ENCODE measurements at regions not wholly inside any gene's neighbourhood (a gene's known extent, or its start where the extent isn't known, plus 50 kb on each side); places are given as distances from the start of the nearest gene placed in this dataset.

DNA sequence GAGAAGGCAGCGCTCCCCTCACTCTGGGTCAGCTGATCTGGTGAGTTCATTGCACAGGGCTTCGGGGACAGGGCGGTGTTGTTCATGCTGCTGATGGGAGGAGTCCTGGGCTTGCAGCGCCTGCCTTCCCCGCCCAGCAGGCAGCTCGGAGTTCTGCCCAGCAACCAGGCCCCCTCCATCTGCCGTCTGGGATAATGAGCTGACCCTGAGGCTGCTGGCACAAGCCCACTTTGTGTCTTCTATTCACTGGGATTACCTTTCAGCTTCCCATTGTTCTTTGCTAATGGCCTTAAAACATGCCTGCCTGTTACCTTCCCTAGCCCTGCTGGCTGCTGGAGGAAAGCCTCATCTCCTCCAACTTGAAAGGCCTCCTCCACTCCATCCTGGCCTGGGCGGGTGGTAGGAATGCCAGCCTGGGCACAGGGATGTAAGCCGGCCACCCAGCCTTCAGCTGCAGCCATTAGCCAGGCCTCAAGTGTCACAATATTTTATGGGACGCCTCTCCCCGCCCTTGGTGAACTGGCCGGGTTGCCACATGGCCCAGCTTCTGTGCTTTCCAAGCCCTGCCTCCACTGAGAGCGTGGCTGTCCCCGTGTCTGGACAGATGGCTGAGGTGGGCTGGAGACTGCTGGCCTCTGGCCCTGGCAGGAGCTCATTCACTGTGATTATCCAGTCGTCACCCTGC, 70.4 kb downstream of the GADD45G start:
- no peak for TF ChIP-seq ZNF274 (IDR thresholded peaks at IDR 0.05; ENCODE audit: insufficient read depth, insufficient read length)
- no peak for TF ChIP-seq MYC (IDR thresholded peaks at IDR 0.05; ENCODE audit: insufficient read depth, insufficient read length, insufficient replicate concordance, low read length, severe bottlenecking)
- no peak for TF ChIP-seq SMC3 (IDR thresholded peaks at IDR 0.05; ENCODE audit: borderline replicate concordance, low read length)
- no peak for TF ChIP-seq POLR2AphosphoS5 (IDR thresholded peaks at IDR 0.05; ENCODE audit: low read length)
- TF ChIP-seq, protein P1, sequence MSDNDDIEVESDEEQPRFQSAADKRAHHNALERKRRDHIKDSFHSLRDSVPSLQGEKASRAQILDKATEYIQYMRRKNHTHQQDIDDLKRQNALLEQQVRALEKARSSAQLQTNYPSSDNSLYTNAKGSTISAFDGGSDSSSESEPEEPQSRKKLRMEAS (IDR thresholded peaks at IDR 0.05; ENCODE audit: low read depth, low read length) = no peak
- TF ChIP-seq, protein P2, sequence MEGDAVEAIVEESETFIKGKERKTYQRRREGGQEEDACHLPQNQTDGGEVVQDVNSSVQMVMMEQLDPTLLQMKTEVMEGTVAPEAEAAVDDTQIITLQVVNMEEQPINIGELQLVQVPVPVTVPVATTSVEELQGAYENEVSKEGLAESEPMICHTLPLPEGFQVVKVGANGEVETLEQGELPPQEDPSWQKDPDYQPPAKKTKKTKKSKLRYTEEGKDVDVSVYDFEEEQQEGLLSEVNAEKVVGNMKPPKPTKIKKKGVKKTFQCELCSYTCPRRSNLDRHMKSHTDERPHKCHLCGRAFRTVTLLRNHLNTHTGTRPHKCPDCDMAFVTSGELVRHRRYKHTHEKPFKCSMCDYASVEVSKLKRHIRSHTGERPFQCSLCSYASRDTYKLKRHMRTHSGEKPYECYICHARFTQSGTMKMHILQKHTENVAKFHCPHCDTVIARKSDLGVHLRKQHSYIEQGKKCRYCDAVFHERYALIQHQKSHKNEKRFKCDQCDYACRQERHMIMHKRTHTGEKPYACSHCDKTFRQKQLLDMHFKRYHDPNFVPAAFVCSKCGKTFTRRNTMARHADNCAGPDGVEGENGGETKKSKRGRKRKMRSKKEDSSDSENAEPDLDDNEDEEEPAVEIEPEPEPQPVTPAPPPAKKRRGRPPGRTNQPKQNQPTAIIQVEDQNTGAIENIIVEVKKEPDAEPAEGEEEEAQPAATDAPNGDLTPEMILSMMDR (IDR thresholded peaks at IDR 0.05 in 2 of 3, conservative IDR thresholded peaks at IDR 0.05 in 1 of 3; ENCODE audit: control insufficient read depth in 2 of 3, extremely low read depth in 1 of 3, insufficient read depth in 1 of 3, low read depth in 3 of 3, low read length in 3 of 3) = no peak
- TF ChIP-seq ELK1 (IDR thresholded peaks at IDR 0.05; ENCODE audit: low read depth, low read length) = no peak
- TF ChIP-seq REST (IDR thresholded peaks at IDR 0.05; ENCODE audit: low read depth, low read length) = no peak
- TF ChIP-seq EZH2 (IDR thresholded peaks at IDR 0.05; ENCODE audit: borderline replicate concordance, control insufficient read depth, low read depth, low read length) = no peak
- TF ChIP-seq, protein P3, sequence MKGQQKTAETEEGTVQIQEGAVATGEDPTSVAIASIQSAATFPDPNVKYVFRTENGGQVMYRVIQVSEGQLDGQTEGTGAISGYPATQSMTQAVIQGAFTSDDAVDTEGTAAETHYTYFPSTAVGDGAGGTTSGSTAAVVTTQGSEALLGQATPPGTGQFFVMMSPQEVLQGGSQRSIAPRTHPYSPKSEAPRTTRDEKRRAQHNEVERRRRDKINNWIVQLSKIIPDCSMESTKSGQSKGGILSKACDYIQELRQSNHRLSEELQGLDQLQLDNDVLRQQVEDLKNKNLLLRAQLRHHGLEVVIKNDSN (IDR thresholded peaks at IDR 0.05; ENCODE audit: borderline replicate concordance, extremely low read length, insufficient read depth, low read depth, low read length) = no peak
- no peak for TF ChIP-seq SRF (IDR thresholded peaks at IDR 0.05; ENCODE audit: low read depth in 2 of 2, low read length in 2 of 2)
